ENCODE measurements at regions not wholly inside any gene's neighbourhood (a gene's known extent, or its start where the extent isn't known, plus 50 kb on each side); places are given as distances from the start of the nearest gene placed in this dataset.

- H3K4me3 ChIP-seq (ENCODE audit: low read depth in 1 of 3, low read length in 3 of 3): peak overlapping the region in 2 of 3 donors; percentile 3 to 22
- no peaks in the 10 kb centered on the region for H3K4me1 ChIP-seq (ENCODE audit: control insufficient read depth in 4 of 4, insufficient read depth in 4 of 4, low read length in 3 of 4)
- H3K9ac ChIP-seq (ENCODE audit: low read depth in 1 of 2, low read length in 2 of 2): no peak overlapping the region
- DNase-seq (ENCODE audit: low spot score): no peak
- H3K9me3 ChIP-seq (ENCODE audit: control insufficient read depth in 4 of 4, low read length in 3 of 4): peaks cover 0 to 25% (median 8%) of the 10 kb centered on the region in 4 donors
- 96% methylated on average over 1 of the region's 1 CpG for WGBS
- TF ChIP-seq SP1 (IDR thresholded peaks at IDR 0.05) (no peak), EGR1 (IDR thresholded peaks at IDR 0.05; ENCODE audit: low read depth in 2 of 2) (no peak), ATF3 (IDR thresholded peaks at IDR 0.05) (no peak), RXRA (IDR thresholded peaks at IDR 0.05) (no peak), ZBTB33 (IDR thresholded peaks at IDR 0.05) (no peak), JUND (IDR thresholded peaks at IDR 0.05) (no peak), RAD21 (IDR thresholded peaks at IDR 0.05) (no peak), CTCF (IDR thresholded peaks at IDR 0.05; ENCODE audit: low read depth, low read length, missing input control) (no peak), GABPA (IDR thresholded peaks at IDR 0.05 in 1 of 2, conservative IDR thresholded peaks at IDR 0.05 in 1 of 2) (no peak), YY1 (IDR thresholded peaks at IDR 0.05) (no peak), FOXA1 (IDR thresholded peaks at IDR 0.05) (no peak), NR2F2 (IDR thresholded peaks at IDR 0.05) (no peak)
- H3K27me3 ChIP-seq (ENCODE audit: control insufficient read depth in 4 of 4, insufficient read depth in 4 of 4, low read length in 3 of 4): no peaks in the 10 kb centered on the region
- no peak overlapping the region for H3K27ac ChIP-seq (ENCODE audit: low read depth in 1 of 2, low read length in 2 of 2)
- H3K36me3 ChIP-seq (ENCODE audit: control insufficient read depth in 4 of 4, insufficient read depth in 3 of 4, low read depth in 1 of 4, low read length in 3 of 4): peaks cover 0 to 3% (median 1%) of the 10 kb centered on the region in 4 donors
These were observed 119.9 kb upstream of the SPIN4 start for GRCh38 chrX:63471004-63471403.

- no peaks in the 10 kb centered on the region for H3K4me1 ChIP-seq (ENCODE audit: control insufficient read depth in 4 of 4, insufficient read depth in 4 of 4, low read length in 3 of 4)
- peaks cover 0 to 22% (median 8%) of the 10 kb centered on the region in 4 donors for H3K9me3 ChIP-seq (ENCODE audit: control insufficient read depth in 4 of 4, low read length in 3 of 4)
- peaks cover 0 to 3% (median 1%) of the 10 kb centered on the region in 4 donors for H3K36me3 ChIP-seq (ENCODE audit: control insufficient read depth in 4 of 4, insufficient read depth in 3 of 4, low read depth in 1 of 4, low read length in 3 of 4)
- no peaks in the 10 kb centered on the region for H3K27me3 ChIP-seq (ENCODE audit: control insufficient read depth in 4 of 4, insufficient read depth in 4 of 4, low read length in 3 of 4)
- no peak overlapping the region for H3K9ac ChIP-seq (ENCODE audit: low read depth in 1 of 2, low read length in 2 of 2)
- no peak overlapping the region for H3K27ac ChIP-seq (ENCODE audit: low read depth in 1 of 2, low read length in 2 of 2)
- TF ChIP-seq TAF1 (conservative IDR thresholded peaks at IDR 0.05) (no peak), RAD21 (IDR thresholded peaks at IDR 0.05) (no peak), CTCF (IDR thresholded peaks at IDR 0.05; ENCODE audit: low read depth, low read length, missing input control) (no peak), REST (IDR thresholded peaks at IDR 0.05) (no peak), HNF4G (IDR thresholded peaks at IDR 0.05) (no peak), SP1 (IDR thresholded peaks at IDR 0.05) (no peak)
- WGBS: 98% methylated on average over 4 of the region's 4 CpGs
- H3K4me3 ChIP-seq (ENCODE audit: low read depth in 1 of 3, low read length in 3 of 3): peak overlapping the region in 1 of 3 donors; percentile 3
- no peak for DNase-seq (ENCODE audit: low spot score)
These were observed 119.4 kb upstream of the SPIN4 start for GRCh38 chrX:63470506-63470905.

Measured in liver (tissue), 8 donors.